Heart left ventricle (tissue), 16 donors: ENCODE measurements at regions not wholly inside any gene's neighbourhood (a gene's known extent, or its start where the extent isn't known, plus 50 kb on each side); places are given as distances from the start of the nearest gene placed in this dataset.

Source experiments
- ATAC-seq, 4 donors: fragments of 200-7000 bp; cut with Tn5 transposase; one replicate each; pipeline ENCODE4 v1.9.1; 2020 to 2022; ENCODE audit warnings: moderate library complexity in 4 of 4, mild to moderate bottlenecking in 3 of 4, moderate number of reproducible peaks in 1 of 4
- DNase-seq, 5 donors: peaks; one replicate each; pipeline ENCODE4 v3.0.0-alpha.2; 2020
- H3K27ac ChIP-seq, 12 donors: fragments of 200-600 bp; sonication (generic) in 4 of 12; one replicate each; pipeline versions ENCODE4 v1.5.0 to v1.8.0; 2016 to 2022; ENCODE audit warnings: mild to moderate bottlenecking in 2 of 12
- H3K27me3 ChIP-seq, 9 donors: fragments of 200-600 bp; sonication (generic) in 2 of 9; one replicate each; pipeline versions ENCODE4 v1.5.1 to v1.8.0; 2016 to 2022; ENCODE audit warnings: mild to moderate bottlenecking in 3 of 9
- H3K36me3 ChIP-seq, 9 donors: fragments of 200-600 bp; sonication (generic) in 2 of 9; one replicate each; pipeline versions ENCODE4 v1.5.0 to v1.8.0; 2018 to 2022; ENCODE audit warnings: mild to moderate bottlenecking in 2 of 9
- H3K4me1 ChIP-seq, 12 donors: fragments of 200-600 bp; sonication (generic) in 4 of 12; one replicate each; pipeline versions ENCODE4 v1.5.0 to v1.8.0; 2016 to 2022; ENCODE audit warnings: mild to moderate bottlenecking in 3 of 12
- H3K4me3 ChIP-seq, 12 donors: fragments of 200-600 bp; sonication (generic) in 4 of 12; one replicate each; pipeline versions ENCODE4 v1.5.0 to v1.8.0; 2017 to 2022; ENCODE audit warnings: mild to moderate bottlenecking in 9 of 12, moderate library complexity in 4 of 12
- H3K9me3 ChIP-seq, 12 donors: fragments of 200-600 bp; sonication (generic) in 4 of 12; one replicate each; pipeline versions ENCODE4 v1.5.0 to v1.8.0; 2016 to 2022; ENCODE audit warnings: mild to moderate bottlenecking in 1 of 12
- CTCF ChIP-seq, 12 donors: fragments of 200-600 bp; sonication (generic) in 4 of 12; IDR thresholded peaks; one replicate each; pipeline versions ENCODE4 v1.5.0 to v1.8.0; 2018 to 2022; ENCODE audit warnings: antibody characterized with exemption in 12 of 12, mild to moderate bottlenecking in 5 of 12
- POLR2A ChIP-seq, 2 donors: fragments of 450-650 bp; IDR thresholded peaks; one replicate each; pipeline ENCODE4 v1.6.1; 2017; ENCODE audit warnings: antibody characterized with exemption in 2 of 2, mild to moderate bottlenecking in 2 of 2, moderate library complexity in 2 of 2
- WGBS, 4 donors: extraction: QIAGEN DNeasy Blood & Tissue Kit in 2 of 4; methylation state at CpG; one replicate each; pipeline versions ENCODE4 v1.1.5 to v1.1.7; 2013 to 2018; 5-methylcytosine and 5-hydroxymethylcytosine counted together
- intact Hi-C, 10 donors: fragments of 100-400 bp; cut with DNase I; formaldehyde crosslinking; loops; one replicate each; pipeline versions ENCODE4 v1.11.1 to v1.14.2; 2022
- donor health status: ischemic (EF 13 %, LVEDD 7.1; RV severe dilation, severe dysfunction).
- donor health status: healthy with polysubstance abuse.
- donor health status: DM: no; HTN: yes; CAD: no.
- donor health status: DM: no; HTN: no; CAD: no.
- donor health status: ischemic (EF 25% LVEDD 6.9; RV normal size, moderate dysfunction).
- donor health status: ischemic (EF 25% LVEDD 5.7; RV mildly dilated, moderate dysfunction).
- donor health status: healthy.
- donor health status: DM: yes; HTN: yes; CAD: no.
- donor health status: ischemic (EF 35%, LVEDD 5.7; RV mildly dilated, moderate dysfunction).
- donor health status: nonischemic (EF 11% LVEDD 7.7; RV severe dilation, severe dysfunction).
- donor health status: DM: yes; HTN: yes; CAD: no.
- donor health status: PGD.
- donor health status: ischemic (EF 29% LVEDD 5.4; RV normal size, mild dysfunction).
- donor health status: nonischemic (EF 23%, LVEDD 6.1; RV moderate dilation, normal function).

- H3K4me3 ChIP-seq, result no peak overlapping the region
- DNase-seq, result no peak
- H3K27ac ChIP-seq, result no peak overlapping the region
- no peak for ATAC-seq
- H3K27me3 ChIP-seq, result no peaks in the 10 kb centered on the region
- no peaks in the 10 kb centered on the region for H3K9me3 ChIP-seq
- TF ChIP-seq CTCF (IDR thresholded peaks at IDR 0.05) (no peak), POLR2A (IDR thresholded peaks at IDR 0.05) (no peak)
- H3K4me1 ChIP-seq, result peaks cover 0 to 28% (median 7%) of the 10 kb centered on the region in 12 donors
- intact Hi-C loops, result loop anchor here in 2 of 10 donors (10.0 kb wide), 1 partner anchor 579 kb away; no protein-coding TSS in a partner anchor
- H3K36me3 ChIP-seq, result no peaks in the 10 kb centered on the region
- WGBS, 4 donors, result 77 to 83% (median 78%) methylated on average over 4 of the region's 4 CpGs
Observed at GRCh38 chr5:158525663-158526062, 574.1 kb downstream of the EBF1 start.

GRCh38 chr5:158524070-158524469 lies 575.6 kb downstream of the EBF1 start:
- no peaks in the 10 kb centered on the region for H3K36me3 ChIP-seq
- no peak for TF ChIP-seq CTCF (IDR thresholded peaks at IDR 0.05)
- TF ChIP-seq POLR2A (IDR thresholded peaks at IDR 0.05), result no peak

GRCh38 chr5:158522776-158523175 lies 576.9 kb downstream of the EBF1 start:
- H3K9me3 ChIP-seq, result no peaks in the 10 kb centered on the region
- WGBS, 4 donors, result 28 to 34% (median 32%) methylated on average over 2 of the region's 2 CpGs
- no peaks in the 10 kb centered on the region for H3K36me3 ChIP-seq
- peaks cover 0 to 28% (median 7%) of the 10 kb centered on the region in 12 donors for H3K4me1 ChIP-seq
- H3K27me3 ChIP-seq, result no peaks in the 10 kb centered on the region
- intact Hi-C loops, result loop anchor here in 2 of 10 donors (10.0 kb wide), 1 partner anchor 582 kb away; no protein-coding TSS in a partner anchor
- H3K27ac ChIP-seq, result peak overlapping the region in 10 of 12 donors; percentile 17 to 80 (median 56)
- TF ChIP-seq CTCF (IDR thresholded peaks at IDR 0.05) (no peak), POLR2A (IDR thresholded peaks at IDR 0.05) (no peak)
- ATAC-seq, result peak; percentile 76 to 97 (median 88)
- H3K4me3 ChIP-seq, result no peak overlapping the region
- peak in 4 of 5 donors; percentile 45 to 73 (median 62) for DNase-seq

More at GRCh38 chr5:158524070-158524469, 575.6 kb downstream of the EBF1 start:
- peak overlapping the region in 2 of 12 donors; percentile 66 to 70 for H3K27ac ChIP-seq
- H3K4me3 ChIP-seq, result no peak overlapping the region
- intact Hi-C loops, result loop anchor here in 2 of 10 donors (10.0 kb wide), 1 partner anchor 581 kb away; no protein-coding TSS in a partner anchor
- ATAC-seq, result no peak
- DNase-seq, result no peak
- no peaks in the 10 kb centered on the region for H3K27me3 ChIP-seq
- H3K9me3 ChIP-seq, result no peaks in the 10 kb centered on the region
- H3K4me1 ChIP-seq, result peaks cover 0 to 28% (median 7%) of the 10 kb centered on the region in 12 donors

GRCh38 chr5:158521995-158522394 lies 577.7 kb downstream of the EBF1 start:
- DNase-seq (no peak), ATAC-seq (peak in 1 of 4 donors; percentile 61)
- H3K36me3 ChIP-seq, result no peaks in the 10 kb centered on the region
- H3K9me3 ChIP-seq, result no peaks in the 10 kb centered on the region
- H3K4me1 ChIP-seq, result peaks cover 0 to 31% (median 7%) of the 10 kb centered on the region in 12 donors
- intact Hi-C loops, result loop anchor here in 2 of 10 donors (10.0 kb wide), 1 partner anchor 583 kb away; no protein-coding TSS in a partner anchor
- no peak for TF ChIP-seq POLR2A (IDR thresholded peaks at IDR 0.05)
- no peak for TF ChIP-seq CTCF (IDR thresholded peaks at IDR 0.05)
- H3K4me3 ChIP-seq, result no peak overlapping the region
- 78 to 85% (median 82%) methylated on average over 3 of the region's 3 CpGs for WGBS, 4 donors
- H3K27ac ChIP-seq, result peak overlapping the region in 9 of 12 donors; percentile 20 to 80 (median 45)
- H3K27me3 ChIP-seq, result no peaks in the 10 kb centered on the region
